ENCODE measurements at regions not wholly inside any gene's neighbourhood (a gene's known extent, or its start where the extent isn't known, plus 50 kb on each side); places are given as distances from the start of the nearest gene placed in this dataset.
A peak's percentile ranks its signal among the peaks of the same experiment; 100 is the strongest.

DNA sequence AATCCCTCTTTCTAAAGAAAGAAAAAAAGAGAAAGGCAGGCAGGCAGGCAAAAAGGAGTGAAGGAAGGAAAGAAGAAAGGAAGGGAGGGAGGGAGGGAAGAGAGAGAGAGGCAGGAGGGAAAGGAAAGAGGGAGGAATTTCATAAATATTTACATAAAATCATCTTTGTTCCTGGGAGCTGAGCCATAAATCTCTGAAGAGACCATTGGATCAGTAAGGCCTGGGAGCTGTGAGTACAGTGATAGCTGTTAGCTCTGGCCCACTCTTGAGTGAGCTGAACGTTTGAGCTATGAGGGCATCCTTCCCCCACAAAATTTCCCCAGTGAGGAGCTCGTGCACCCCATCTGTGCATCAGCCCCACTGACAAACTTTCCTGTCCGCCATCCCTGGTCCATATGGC, 224.0 kb downstream of the SOD2 start:
- H3K9ac ChIP-seq (ENCODE audit: low read length) = no peak overlapping the region
- H3K4me1 ChIP-seq (ENCODE audit: control insufficient read depth in 2 of 2, insufficient read depth in 2 of 2, low read length in 2 of 2) = peaks cover 18 to 40% of the 10 kb centered on the region in 2 donors
- ChIA-PET CTCF (no interaction called here), POLR2A (no interaction called here)
- peaks cover 0 to 11% (median 6%) of the 10 kb centered on the region in 3 donors for H3K9me3 ChIP-seq (ENCODE audit: control extremely low read depth in 1 of 3, control insufficient read depth in 2 of 3, insufficient read depth in 1 of 3, low read length in 2 of 3)
- H3K4me2 ChIP-seq (replicated peaks; ENCODE audit: low read depth, low read length, poor library complexity, severe bottlenecking) = no peak overlapping the region
- H3K27ac Mint-ChIP-seq = no peak overlapping the region
- peaks cover 4% of the 10 kb centered on the region for H3K9me3 Mint-ChIP-seq (ENCODE audit: insufficient read depth)
- no peak overlapping the region for H2AFZ ChIP-seq (ENCODE audit: insufficient read depth, low read depth, low read length, poor library complexity, severe bottlenecking)
- no peak overlapping the region for H3K4me3 ChIP-seq (ENCODE audit: control extremely low read depth in 1 of 5, extremely low read depth in 1 of 5, insufficient read depth in 1 of 5, low read depth in 2 of 5, low read length in 4 of 5)
- no peaks in the 10 kb centered on the region for H3K27me3 Mint-ChIP-seq
- TF ChIP-seq, protein P1, sequence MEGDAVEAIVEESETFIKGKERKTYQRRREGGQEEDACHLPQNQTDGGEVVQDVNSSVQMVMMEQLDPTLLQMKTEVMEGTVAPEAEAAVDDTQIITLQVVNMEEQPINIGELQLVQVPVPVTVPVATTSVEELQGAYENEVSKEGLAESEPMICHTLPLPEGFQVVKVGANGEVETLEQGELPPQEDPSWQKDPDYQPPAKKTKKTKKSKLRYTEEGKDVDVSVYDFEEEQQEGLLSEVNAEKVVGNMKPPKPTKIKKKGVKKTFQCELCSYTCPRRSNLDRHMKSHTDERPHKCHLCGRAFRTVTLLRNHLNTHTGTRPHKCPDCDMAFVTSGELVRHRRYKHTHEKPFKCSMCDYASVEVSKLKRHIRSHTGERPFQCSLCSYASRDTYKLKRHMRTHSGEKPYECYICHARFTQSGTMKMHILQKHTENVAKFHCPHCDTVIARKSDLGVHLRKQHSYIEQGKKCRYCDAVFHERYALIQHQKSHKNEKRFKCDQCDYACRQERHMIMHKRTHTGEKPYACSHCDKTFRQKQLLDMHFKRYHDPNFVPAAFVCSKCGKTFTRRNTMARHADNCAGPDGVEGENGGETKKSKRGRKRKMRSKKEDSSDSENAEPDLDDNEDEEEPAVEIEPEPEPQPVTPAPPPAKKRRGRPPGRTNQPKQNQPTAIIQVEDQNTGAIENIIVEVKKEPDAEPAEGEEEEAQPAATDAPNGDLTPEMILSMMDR (IDR thresholded peaks at IDR 0.05) = no peak
- TF ChIP-seq EZH2 (IDR thresholded peaks at IDR 0.05; ENCODE audit: borderline replicate concordance, insufficient read depth, low read depth, low read length, poor library complexity, severe bottlenecking) = no peak
- ATAC-seq (ENCODE audit: low read depth) = no peak
- no peaks in the 10 kb centered on the region for H3K79me2 ChIP-seq (ENCODE audit: control insufficient read depth, insufficient read depth, low read length)
- H4K20me1 ChIP-seq (ENCODE audit: control insufficient read depth, insufficient read depth, low read length, poor library complexity, severe bottlenecking) = no peaks in the 10 kb centered on the region
- no peaks in the 10 kb centered on the region for H3K27me3 ChIP-seq (replicated peaks in 1 of 4; ENCODE audit: control extremely low read depth in 1 of 4, control insufficient read depth in 3 of 4, insufficient read depth in 4 of 4, low read length in 3 of 4)
- no peak overlapping the region for H3K27ac ChIP-seq (ENCODE audit: low read length in 2 of 2)
- H3K4me1 Mint-ChIP-seq = peaks cover 20% of the 10 kb centered on the region
- intact Hi-C loops (cut with micrococcal nuclease) = no loop called here
- H3K36me3 ChIP-seq (replicated peaks in 1 of 2; ENCODE audit: control extremely low read depth in 1 of 2, control insufficient read depth in 1 of 2, extremely low read depth in 1 of 2, insufficient read depth in 2 of 2, low read length in 1 of 2) = no peaks in the 10 kb centered on the region
- no peak for DNase-seq
- WGBS (ENCODE audit: insufficient coverage) = 77% methylated on average over 3 of the region's 3 CpGs
- H3K4me3 Mint-ChIP-seq = no peak overlapping the region

DNA sequence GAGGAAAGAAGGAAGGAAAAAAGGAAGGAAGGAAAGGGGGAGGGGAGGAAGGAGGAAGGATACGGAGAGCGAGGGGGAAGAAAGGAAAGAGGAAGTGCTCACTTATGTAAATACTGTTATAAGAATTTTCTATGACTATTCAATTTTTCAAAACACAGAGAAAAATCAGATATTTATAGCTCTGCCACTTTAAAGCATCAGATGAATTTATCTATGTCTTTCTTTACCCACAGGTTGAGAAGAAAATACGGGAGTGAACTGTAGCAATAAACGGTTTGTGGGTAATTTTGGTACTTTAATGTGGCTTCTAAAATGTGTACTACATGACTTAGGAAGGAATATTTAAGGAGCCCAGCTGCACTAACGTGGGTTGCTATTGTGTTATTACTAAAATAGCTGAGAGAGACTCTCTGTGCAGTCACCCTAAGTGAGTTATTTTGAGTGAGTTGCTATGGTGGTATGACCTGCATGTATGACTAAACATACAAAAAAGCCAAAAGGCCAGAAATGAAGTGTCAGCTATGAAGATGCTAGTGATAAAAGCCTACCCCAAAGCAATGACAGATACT, 225.5 kb downstream of the SOD2 start:
- Histone ChIP-seq H4K20me1 (ENCODE audit: control insufficient read depth, insufficient read depth, low read length, poor library complexity, severe bottlenecking) (no peaks in the 10 kb centered on the region), H3K9ac (ENCODE audit: low read length) (peak overlapping the region; percentile 5), H3K36me3 (replicated peaks in 1 of 2; ENCODE audit: control extremely low read depth in 1 of 2, control insufficient read depth in 1 of 2, extremely low read depth in 1 of 2, insufficient read depth in 2 of 2, low read length in 1 of 2) (no peaks in the 10 kb centered on the region), H3K9me3 (ENCODE audit: control extremely low read depth in 1 of 3, control insufficient read depth in 2 of 3, insufficient read depth in 1 of 3, low read length in 2 of 3) (peaks cover 0 to 11% (median 6%) of the 10 kb centered on the region in 3 donors), H3K79me2 (ENCODE audit: control insufficient read depth, insufficient read depth, low read length) (no peaks in the 10 kb centered on the region), H2AFZ (ENCODE audit: insufficient read depth, low read depth, low read length, poor library complexity, severe bottlenecking) (no peak overlapping the region), H3K4me3 (ENCODE audit: control extremely low read depth in 1 of 5, extremely low read depth in 1 of 5, insufficient read depth in 1 of 5, low read depth in 2 of 5, low read length in 4 of 5) (peak overlapping the region in 1 of 5 experiments; percentile 3), H3K27ac (ENCODE audit: low read length in 2 of 2) (peak overlapping the region in 1 of 2 donors; percentile 7), H3K27me3 (replicated peaks in 1 of 4; ENCODE audit: control extremely low read depth in 1 of 4, control insufficient read depth in 3 of 4, insufficient read depth in 4 of 4, low read length in 3 of 4) (no peaks in the 10 kb centered on the region), H3K4me1 (ENCODE audit: control insufficient read depth in 2 of 2, insufficient read depth in 2 of 2, low read length in 2 of 2) (peaks cover 18 to 42% of the 10 kb centered on the region in 2 donors), H3K4me2 (replicated peaks; ENCODE audit: low read depth, low read length, poor library complexity, severe bottlenecking) (peak overlapping the region; percentile 39)
- H3K27me3 Mint-ChIP-seq = no peaks in the 10 kb centered on the region
- ChIA-PET CTCF (no interaction called here), POLR2A (no interaction called here)
- peak overlapping the region; percentile 17 for H3K4me3 Mint-ChIP-seq
- ATAC-seq (ENCODE audit: low read depth) (no peak), DNase-seq (peak; percentile 31)
- 0% methylated on average over 1 of the region's 5 CpGs for WGBS (ENCODE audit: insufficient coverage)
- no peak overlapping the region for H3K27ac Mint-ChIP-seq
- H3K4me1 Mint-ChIP-seq = peaks cover 19% of the 10 kb centered on the region
- TF ChIP-seq, protein P1 (IDR thresholded peaks at IDR 0.05) = no peak
- peaks cover 4% of the 10 kb centered on the region for H3K9me3 Mint-ChIP-seq (ENCODE audit: insufficient read depth)
- intact Hi-C loops (cut with micrococcal nuclease) = no loop called here

All from B cell (primary cell).